ENCODE measurements at regions not wholly inside any gene's neighbourhood (a gene's known extent, or its start where the extent isn't known, plus 50 kb on each side); places are given as distances from the start of the nearest gene placed in this dataset.
"Not testable (repeated sequence)": the region's sequence is repeated elsewhere in the genome, so short reads cannot be mapped to it uniquely, and the experiment has no call there.

GRCh38 chrX:44741859-44742258 lies 102.0 kb upstream of the DUSP21 start:
- TF ChIP-seq POLR2A (IDR thresholded peaks at IDR 0.05); CTCF (IDR thresholded peaks at IDR 0.05); POLR2AphosphoS5 (IDR thresholded peaks at IDR 0.05); EP300 (IDR thresholded peaks at IDR 0.05; ENCODE audit: low read depth): not testable (repeated sequence)
